Smooth muscle cell (in vitro differentiated cells): ENCODE measurements at regions not wholly inside any gene's neighbourhood (a gene's known extent, or its start where the extent isn't known, plus 50 kb on each side); places are given as distances from the start of the nearest gene placed in this dataset.

Source experiments
- DNase-seq: peaks from one replicate; lab custom pipeline; 2025; ENCODE audit not compliant: unreplicated experiment; lab: John Stamatoyannopoulos, UW
- H2AFZ ChIP-seq: fragments of 200-600 bp; sonication (generic); 2 replicates; pipeline ENCODE4 v1.6.0; 2016; ENCODE audit warnings: antibody characterized with exemption, low read depth, mild to moderate bottlenecking
- H3F3A ChIP-seq: fragments of 200-600 bp; sonication (generic); 2 replicates; pipeline ENCODE4 v1.6.0; 2017; ENCODE audit warnings: antibody characterized with exemption, low read depth
- H3K27ac ChIP-seq: fragments of 200-600 bp; sonication (generic); 2 replicates; pipeline ENCODE4 v1.5.1; 2016; ENCODE audit warnings: low read depth, mild to moderate bottlenecking
- H3K27me3 ChIP-seq: fragments of 200-600 bp; sonication (generic); 2 replicates; pipeline ENCODE4 v1.6.1; 2016; ENCODE audit warnings: low read depth, mild to moderate bottlenecking
- H3K36me3 ChIP-seq: fragments of 200-600 bp; sonication (generic); 2 replicates; pipeline ENCODE4 v1.5.1; 2016; ENCODE audit warnings: low read depth
- H3K4me1 ChIP-seq: fragments of 200-600 bp; sonication (generic); 2 replicates; pipeline ENCODE4 v1.5.1; 2016; ENCODE audit warnings: low read depth
- H3K4me2 ChIP-seq: fragments of 200-600 bp; sonication (generic); 2 replicates; pipeline ENCODE4 v1.6.0; 2016; ENCODE audit warnings: mild to moderate bottlenecking
- H3K4me3 ChIP-seq: fragments of 200-600 bp; sonication (generic); 2 replicates; pipeline ENCODE4 v1.5.1; 2016; ENCODE audit warnings: mild to moderate bottlenecking
- H3K79me2 ChIP-seq: fragments of 200-600 bp; sonication (generic); 2 replicates; pipeline ENCODE4 v1.6.0; 2016; ENCODE audit warnings: low read depth, mild to moderate bottlenecking
- H3K9ac ChIP-seq: fragments of 200-600 bp; sonication (generic); 2 replicates; pipeline ENCODE4 v1.6.0; 2016; ENCODE audit warnings: low read depth
- H3K9me3 ChIP-seq: fragments of 200-600 bp; sonication (generic); replicated peaks from 2 replicates; pipeline ENCODE4 v1.5.1; 2016; ENCODE audit warnings: low read depth
- H4K20me1 ChIP-seq: fragments of 200-600 bp; sonication (generic); 2 replicates; pipeline ENCODE4 v1.6.0; 2016; ENCODE audit warnings: low read depth
- WGBS: methylation state at CpG from one replicate; pipeline ENCODE4 v1.1.7; 2016; ENCODE audit warnings: low lambda C conversion rate; 5-methylcytosine and 5-hydroxymethylcytosine counted together
- TF ChIP-seq, protein P1 (sequence below): fragments of 200-600 bp; sonication (generic); IDR thresholded peaks from 2 replicates; pipeline ENCODE4 v1.5.1; 2017; ENCODE audit warnings: borderline replicate concordance, mild to moderate bottlenecking, antibody characterized with exemption; ENCODE audit not compliant: insufficient read depth, poor library complexity, severe bottlenecking

DNA sequence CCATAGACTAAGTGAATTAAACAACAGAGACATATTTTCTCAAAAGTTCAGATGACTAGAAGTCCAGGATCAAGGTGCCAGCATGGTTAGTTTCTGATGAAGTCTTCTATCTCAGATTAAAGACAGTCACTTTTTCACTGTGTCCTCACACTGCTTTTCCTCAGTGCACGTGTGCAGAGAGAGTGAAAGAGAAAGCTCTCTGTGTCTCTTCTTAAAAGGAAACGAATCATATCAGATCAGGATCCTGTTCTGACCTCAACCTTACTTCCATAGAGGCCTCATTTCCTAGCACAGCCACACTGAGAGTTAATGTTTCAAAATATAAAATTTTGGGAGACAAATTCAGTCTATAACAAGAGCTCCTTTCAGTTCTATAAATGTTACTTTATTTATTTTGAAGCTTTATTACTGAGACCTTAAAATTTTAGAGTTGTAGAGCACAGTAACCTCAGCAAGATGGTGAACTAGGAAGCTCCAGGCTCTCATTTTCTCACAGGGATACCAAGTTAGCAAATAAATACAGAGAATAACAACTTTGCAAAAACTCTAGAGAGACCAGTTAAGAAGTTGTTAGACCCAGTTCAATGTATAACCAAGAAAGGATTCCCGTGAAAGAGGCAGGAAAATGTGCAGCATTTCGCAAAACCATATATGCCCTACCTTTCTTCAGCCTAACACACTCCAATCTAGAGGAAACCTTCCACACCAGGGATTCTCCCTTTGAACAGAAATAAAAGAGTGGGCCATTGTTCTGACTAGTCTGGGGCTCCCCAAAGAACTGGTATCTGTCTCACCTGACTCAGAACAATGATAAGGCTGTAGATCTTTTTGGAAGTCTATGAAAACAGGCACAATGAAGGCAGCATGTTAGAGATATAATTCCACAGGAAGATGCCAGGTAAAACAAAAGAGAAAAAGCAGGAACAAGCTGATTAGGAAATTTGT lies 372.2 kb downstream of the MRPL39 start:
- H3K9ac ChIP-seq: no peak overlapping the region
- WGBS: 69% methylated on average over 4 of the region's 4 CpGs
- H3F3A ChIP-seq: no peaks in the 10 kb centered on the region
- no peak overlapping the region for H3K4me2 ChIP-seq
- H3K4me3 ChIP-seq: no peak overlapping the region
- H3K36me3 ChIP-seq: no peaks in the 10 kb centered on the region
- no peak overlapping the region for H2AFZ ChIP-seq
- no peaks in the 10 kb centered on the region for H4K20me1 ChIP-seq
- H3K9me3 ChIP-seq: peaks cover 2% of the 10 kb centered on the region
- H3K79me2 ChIP-seq: no peaks in the 10 kb centered on the region
- no peaks in the 10 kb centered on the region for H3K27me3 ChIP-seq
- H3K27ac ChIP-seq: no peak overlapping the region
- no peak for DNase-seq
- TF ChIP-seq, protein P1, sequence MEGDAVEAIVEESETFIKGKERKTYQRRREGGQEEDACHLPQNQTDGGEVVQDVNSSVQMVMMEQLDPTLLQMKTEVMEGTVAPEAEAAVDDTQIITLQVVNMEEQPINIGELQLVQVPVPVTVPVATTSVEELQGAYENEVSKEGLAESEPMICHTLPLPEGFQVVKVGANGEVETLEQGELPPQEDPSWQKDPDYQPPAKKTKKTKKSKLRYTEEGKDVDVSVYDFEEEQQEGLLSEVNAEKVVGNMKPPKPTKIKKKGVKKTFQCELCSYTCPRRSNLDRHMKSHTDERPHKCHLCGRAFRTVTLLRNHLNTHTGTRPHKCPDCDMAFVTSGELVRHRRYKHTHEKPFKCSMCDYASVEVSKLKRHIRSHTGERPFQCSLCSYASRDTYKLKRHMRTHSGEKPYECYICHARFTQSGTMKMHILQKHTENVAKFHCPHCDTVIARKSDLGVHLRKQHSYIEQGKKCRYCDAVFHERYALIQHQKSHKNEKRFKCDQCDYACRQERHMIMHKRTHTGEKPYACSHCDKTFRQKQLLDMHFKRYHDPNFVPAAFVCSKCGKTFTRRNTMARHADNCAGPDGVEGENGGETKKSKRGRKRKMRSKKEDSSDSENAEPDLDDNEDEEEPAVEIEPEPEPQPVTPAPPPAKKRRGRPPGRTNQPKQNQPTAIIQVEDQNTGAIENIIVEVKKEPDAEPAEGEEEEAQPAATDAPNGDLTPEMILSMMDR: no peak
- no peaks in the 10 kb centered on the region for H3K4me1 ChIP-seq

DNA sequence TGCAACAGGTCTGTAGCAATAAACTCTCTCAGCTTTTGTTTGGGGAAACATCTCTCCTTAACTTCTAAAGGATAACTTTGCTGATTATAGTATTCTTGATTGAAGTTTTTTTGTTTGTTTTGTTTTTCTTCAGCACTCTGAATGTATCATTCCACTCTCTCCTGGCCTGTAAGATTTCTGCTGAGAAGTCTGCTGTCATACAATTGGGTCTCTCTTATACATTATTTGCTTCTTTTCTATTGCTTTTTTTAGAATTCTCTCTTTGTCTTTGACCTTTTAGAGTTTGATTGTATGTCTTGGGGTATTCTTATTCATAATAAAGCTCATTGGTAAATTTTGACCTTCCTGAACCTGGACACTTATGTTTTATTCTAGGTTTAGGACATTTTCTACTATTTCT lies 386.3 kb downstream of the MRPL39 start:
- no peak for DNase-seq
- H3K4me2 ChIP-seq: no peak overlapping the region
- no peaks in the 10 kb centered on the region for H3K9me3 ChIP-seq
- H3K4me3 ChIP-seq: no peak overlapping the region
- no peaks in the 10 kb centered on the region for H3K4me1 ChIP-seq
- no peaks in the 10 kb centered on the region for H3K79me2 ChIP-seq
- no peak overlapping the region for H3K9ac ChIP-seq
- TF ChIP-seq, protein P1: no peak
- H3K27ac ChIP-seq: no peak overlapping the region
- no peaks in the 10 kb centered on the region for H3F3A ChIP-seq
- no peak overlapping the region for H2AFZ ChIP-seq
- no peaks in the 10 kb centered on the region for H3K36me3 ChIP-seq
- H3K27me3 ChIP-seq: no peaks in the 10 kb centered on the region
- no peaks in the 10 kb centered on the region for H4K20me1 ChIP-seq

DNA sequence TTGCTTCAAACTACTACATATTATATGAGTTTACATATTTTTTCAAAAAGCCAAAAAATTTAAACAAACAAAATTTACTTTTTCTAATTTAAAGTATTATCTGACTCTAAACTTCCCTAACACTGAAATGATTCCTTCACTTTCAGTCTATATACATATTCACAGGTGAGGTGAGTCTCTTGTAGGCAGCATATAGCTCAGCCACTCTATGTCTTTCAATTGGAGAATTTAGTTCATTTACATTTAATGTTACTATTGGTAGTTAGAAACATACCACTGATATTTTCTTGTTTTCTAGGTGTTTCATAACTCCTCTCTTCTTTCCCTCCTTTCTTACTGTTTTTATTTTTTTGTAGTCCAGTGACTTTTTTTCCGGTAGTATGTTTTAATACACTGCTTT lies 387.1 kb downstream of the MRPL39 start:
- Histone ChIP-seq H4K20me1 (no peaks in the 10 kb centered on the region), H3K36me3 (no peaks in the 10 kb centered on the region), H3K9me3 (no peaks in the 10 kb centered on the region), H3K9ac (no peak overlapping the region), H3K27ac (no peak overlapping the region), H3K79me2 (no peaks in the 10 kb centered on the region), H3K4me1 (no peaks in the 10 kb centered on the region), H3K4me2 (no peak overlapping the region), H3K4me3 (no peak overlapping the region), H3F3A (no peaks in the 10 kb centered on the region), H3K27me3 (no peaks in the 10 kb centered on the region), H2AFZ (no peak overlapping the region)
- DNase-seq: no peak
- TF ChIP-seq, protein P1: no peak
- WGBS: 75% methylated on average over 1 of the region's 1 CpG
